ENCODE measurements at regions not wholly inside any gene's neighbourhood (a gene's known extent, or its start where the extent isn't known, plus 50 kb on each side); places are given as distances from the start of the nearest gene placed in this dataset.

GRCh38 chr1:63190171-63190570 is 132.2 kb upstream of the FOXD3 start:
- H3K4me1 Mint-ChIP-seq (ENCODE audit: low read depth) = no peaks in the 10 kb centered on the region
- H3K27me3 Mint-ChIP-seq (ENCODE audit: low read depth) = peaks cover 2% of the 10 kb centered on the region
- H3K36me3 Mint-ChIP-seq (ENCODE audit: insufficient read depth) = no peaks in the 10 kb centered on the region

GRCh38 chr1:63198871-63199394 is 123.4 kb upstream of the FOXD3 start:
- no peak for DNase-seq
- no peaks in the 10 kb centered on the region for H3K36me3 Mint-ChIP-seq (ENCODE audit: insufficient read depth)
- no peaks in the 10 kb centered on the region for H3K9me3 Mint-ChIP-seq
- ATAC-seq = no peak
- H3K27me3 Mint-ChIP-seq (ENCODE audit: low read depth) = peaks cover 10% of the 10 kb centered on the region
- H3K4me3 Mint-ChIP-seq = no peak overlapping the region
- H3K4me1 Mint-ChIP-seq (ENCODE audit: low read depth) = no peaks in the 10 kb centered on the region

More at GRCh38 chr1:63190171-63190570, 132.2 kb upstream of the FOXD3 start:
- ATAC-seq (no peak), DNase-seq (no peak)
- no peak overlapping the region for H3K4me3 Mint-ChIP-seq
- H3K9me3 Mint-ChIP-seq = no peaks in the 10 kb centered on the region

- no peak for ATAC-seq
- no peaks in the 10 kb centered on the region for H3K9me3 Mint-ChIP-seq
- H3K4me1 Mint-ChIP-seq (ENCODE audit: low read depth) = no peaks in the 10 kb centered on the region
- H3K27me3 Mint-ChIP-seq (ENCODE audit: low read depth) = peaks cover 11% of the 10 kb centered on the region
- no peaks in the 10 kb centered on the region for H3K36me3 Mint-ChIP-seq (ENCODE audit: insufficient read depth)
- DNase-seq = no peak
- no peak overlapping the region for H3K4me3 Mint-ChIP-seq
Measured at GRCh38 chr1:63199706-63200335, 122.5 kb upstream of the FOXD3 start.

- ATAC-seq (no peak), DNase-seq (no peak)
- Mint-ChIP-seq H3K4me3 (no peak overlapping the region), H3K4me1 (ENCODE audit: low read depth) (no peaks in the 10 kb centered on the region), H3K9me3 (no peaks in the 10 kb centered on the region), H3K36me3 (ENCODE audit: insufficient read depth) (no peaks in the 10 kb centered on the region), H3K27me3 (ENCODE audit: low read depth) (peaks cover 13% of the 10 kb centered on the region)
Measured at GRCh38 chr1:63200676-63201075, 121.7 kb upstream of the FOXD3 start.

- H3K36me3 Mint-ChIP-seq (ENCODE audit: insufficient read depth) = no peaks in the 10 kb centered on the region
Measured at GRCh38 chr1:63203641-63204040, 118.7 kb upstream of the FOXD3 start.

GRCh38 chr1:63205776-63206175 is 116.6 kb upstream of the FOXD3 start:
- ATAC-seq = no peak

More at GRCh38 chr1:63203641-63204040, 118.7 kb upstream of the FOXD3 start:
- Mint-ChIP-seq H3K27me3 (ENCODE audit: low read depth) (peaks cover 16% of the 10 kb centered on the region), H3K4me1 (ENCODE audit: low read depth) (no peaks in the 10 kb centered on the region), H3K9me3 (no peaks in the 10 kb centered on the region), H3K4me3 (no peak overlapping the region)
- ATAC-seq (no peak), DNase-seq (no peak)

GRCh38 chr1:63214553-63214952 is 107.8 kb upstream of the FOXD3 start:
- peaks cover 6% of the 10 kb centered on the region for H3K27me3 Mint-ChIP-seq (ENCODE audit: low read depth)
- no peaks in the 10 kb centered on the region for H3K4me1 Mint-ChIP-seq (ENCODE audit: low read depth)
- H3K36me3 Mint-ChIP-seq (ENCODE audit: insufficient read depth) = no peaks in the 10 kb centered on the region
- H3K4me3 Mint-ChIP-seq = no peak overlapping the region
- ATAC-seq (no peak), DNase-seq (no peak)
- H3K9me3 Mint-ChIP-seq = peaks cover 10% of the 10 kb centered on the region

More at GRCh38 chr1:63205776-63206175, 116.6 kb upstream of the FOXD3 start:
- DNase-seq = no peak
- Mint-ChIP-seq H3K36me3 (ENCODE audit: insufficient read depth) (no peaks in the 10 kb centered on the region), H3K27me3 (ENCODE audit: low read depth) (peaks cover 17% of the 10 kb centered on the region), H3K9me3 (no peaks in the 10 kb centered on the region), H3K4me1 (ENCODE audit: low read depth) (no peaks in the 10 kb centered on the region), H3K4me3 (no peak overlapping the region)

GRCh38 chr1:63223426-63223825 is 98.9 kb upstream of the FOXD3 start:
- no peaks in the 10 kb centered on the region for H3K36me3 Mint-ChIP-seq (ENCODE audit: insufficient read depth)
- H3K4me3 Mint-ChIP-seq = no peak overlapping the region
- H3K27me3 Mint-ChIP-seq (ENCODE audit: low read depth) = no peaks in the 10 kb centered on the region
- DNase-seq = no peak
- H3K9me3 Mint-ChIP-seq = no peaks in the 10 kb centered on the region
- no peaks in the 10 kb centered on the region for H3K4me1 Mint-ChIP-seq (ENCODE audit: low read depth)
- no peak for ATAC-seq

- Mint-ChIP-seq H3K4me1 (ENCODE audit: low read depth) (no peaks in the 10 kb centered on the region), H3K9me3 (peaks cover 9% of the 10 kb centered on the region), H3K27me3 (ENCODE audit: low read depth) (peaks cover 7% of the 10 kb centered on the region), H3K36me3 (ENCODE audit: insufficient read depth) (no peaks in the 10 kb centered on the region), H3K4me3 (no peak overlapping the region)
- ATAC-seq (no peak), DNase-seq (no peak)
Measured at GRCh38 chr1:63230722-63231121, 91.6 kb upstream of the FOXD3 start.

GRCh38 chr1:63238721-63239120 is 83.6 kb upstream of the FOXD3 start:
- Mint-ChIP-seq H3K9me3 (peaks cover 9% of the 10 kb centered on the region), H3K4me1 (ENCODE audit: low read depth) (no peaks in the 10 kb centered on the region), H3K27me3 (ENCODE audit: low read depth) (peaks cover 11% of the 10 kb centered on the region), H3K36me3 (ENCODE audit: insufficient read depth) (no peaks in the 10 kb centered on the region), H3K4me3 (no peak overlapping the region)
- ATAC-seq (no peak), DNase-seq (no peak)

- Mint-ChIP-seq H3K4me1 (ENCODE audit: low read depth) (no peaks in the 10 kb centered on the region), H3K9me3 (peaks cover 14% of the 10 kb centered on the region), H3K4me3 (no peak overlapping the region), H3K27me3 (ENCODE audit: low read depth) (no peaks in the 10 kb centered on the region), H3K36me3 (ENCODE audit: insufficient read depth) (no peaks in the 10 kb centered on the region)
- ATAC-seq = no peak
- DNase-seq = no peak
Measured at GRCh38 chr1:63245186-63245585, 77.2 kb upstream of the FOXD3 start.

- no peaks in the 10 kb centered on the region for H3K36me3 Mint-ChIP-seq (ENCODE audit: insufficient read depth)
- no peaks in the 10 kb centered on the region for H3K27me3 Mint-ChIP-seq (ENCODE audit: low read depth)
- no peak for ATAC-seq
- no peak for DNase-seq
- peaks cover 14% of the 10 kb centered on the region for H3K9me3 Mint-ChIP-seq
- no peaks in the 10 kb centered on the region for H3K4me1 Mint-ChIP-seq (ENCODE audit: low read depth)
- no peak overlapping the region for H3K4me3 Mint-ChIP-seq
Measured at GRCh38 chr1:63248216-63248615, 74.2 kb upstream of the FOXD3 start.

GRCh38 chr1:63255153-63255552 is 67.2 kb upstream of the FOXD3 start:
- DNase-seq (no peak), ATAC-seq (no peak)
- Mint-ChIP-seq H3K9me3 (no peaks in the 10 kb centered on the region), H3K36me3 (ENCODE audit: insufficient read depth) (no peaks in the 10 kb centered on the region), H3K4me3 (no peak overlapping the region), H3K4me1 (ENCODE audit: low read depth) (no peaks in the 10 kb centered on the region), H3K27me3 (ENCODE audit: low read depth) (no peaks in the 10 kb centered on the region)

- peaks cover 17% of the 10 kb centered on the region for H3K27me3 Mint-ChIP-seq (ENCODE audit: low read depth)
- no peaks in the 10 kb centered on the region for H3K4me1 Mint-ChIP-seq (ENCODE audit: low read depth)
- DNase-seq = no peak
- ATAC-seq = no peak
- H3K9me3 Mint-ChIP-seq = no peaks in the 10 kb centered on the region
- H3K36me3 Mint-ChIP-seq (ENCODE audit: insufficient read depth) = no peaks in the 10 kb centered on the region
- no peak overlapping the region for H3K4me3 Mint-ChIP-seq
Measured at GRCh38 chr1:63261736-63262458, 60.5 kb upstream of the FOXD3 start.

GRCh38 chr1:63262459-63262770 is 60.0 kb upstream of the FOXD3 start:
- H3K4me3 Mint-ChIP-seq = no peak overlapping the region
- H3K27me3 Mint-ChIP-seq (ENCODE audit: low read depth) = peaks cover 17% of the 10 kb centered on the region
- no peaks in the 10 kb centered on the region for H3K4me1 Mint-ChIP-seq (ENCODE audit: low read depth)
- H3K9me3 Mint-ChIP-seq = no peaks in the 10 kb centered on the region
- ATAC-seq (no peak), DNase-seq (no peak)
- H3K36me3 Mint-ChIP-seq (ENCODE audit: insufficient read depth) = no peaks in the 10 kb centered on the region
